NCI-H187 (cell line): ENCODE measurements at regions not wholly inside any gene's neighbourhood (a gene's known extent, or its start where the extent isn't known, plus 50 kb on each side); places are given as distances from the start of the nearest gene placed in this dataset.

Source experiments
- DNase-seq, 2 experiments: peaks; one replicate each; lab custom pipeline; 2025; lab: John Stamatoyannopoulos, UW

- DNase-seq, result peak; percentile 48 to 67
These were observed 49.8 kb upstream of the BAHCC1 start for GRCh38 chr17:81345228-81346089.
